ENCODE measurements at regions not wholly inside any gene's neighbourhood (a gene's known extent, or its start where the extent isn't known, plus 50 kb on each side); places are given as distances from the start of the nearest gene placed in this dataset.

DNA sequence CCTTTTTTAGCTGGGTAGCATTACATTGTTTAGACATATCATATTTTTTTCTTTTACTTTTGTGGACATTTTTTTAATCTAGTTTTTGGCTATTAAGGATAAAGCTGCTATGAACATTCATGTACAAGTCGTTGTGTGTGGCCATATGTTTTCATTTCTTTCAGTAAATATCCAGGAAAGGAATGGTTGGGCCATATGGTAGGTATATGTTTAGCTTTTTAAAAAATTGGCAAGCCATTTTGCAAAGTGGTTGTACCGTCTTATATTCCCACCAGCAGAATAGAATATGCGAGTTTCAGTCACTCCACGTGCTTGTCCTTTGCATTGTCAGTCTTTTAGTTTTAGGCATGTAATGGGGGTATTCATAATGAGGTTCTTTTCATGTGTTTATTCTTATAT, 106.3 kb upstream of the NOX3 start:
- TF ChIP-seq, protein P1, sequence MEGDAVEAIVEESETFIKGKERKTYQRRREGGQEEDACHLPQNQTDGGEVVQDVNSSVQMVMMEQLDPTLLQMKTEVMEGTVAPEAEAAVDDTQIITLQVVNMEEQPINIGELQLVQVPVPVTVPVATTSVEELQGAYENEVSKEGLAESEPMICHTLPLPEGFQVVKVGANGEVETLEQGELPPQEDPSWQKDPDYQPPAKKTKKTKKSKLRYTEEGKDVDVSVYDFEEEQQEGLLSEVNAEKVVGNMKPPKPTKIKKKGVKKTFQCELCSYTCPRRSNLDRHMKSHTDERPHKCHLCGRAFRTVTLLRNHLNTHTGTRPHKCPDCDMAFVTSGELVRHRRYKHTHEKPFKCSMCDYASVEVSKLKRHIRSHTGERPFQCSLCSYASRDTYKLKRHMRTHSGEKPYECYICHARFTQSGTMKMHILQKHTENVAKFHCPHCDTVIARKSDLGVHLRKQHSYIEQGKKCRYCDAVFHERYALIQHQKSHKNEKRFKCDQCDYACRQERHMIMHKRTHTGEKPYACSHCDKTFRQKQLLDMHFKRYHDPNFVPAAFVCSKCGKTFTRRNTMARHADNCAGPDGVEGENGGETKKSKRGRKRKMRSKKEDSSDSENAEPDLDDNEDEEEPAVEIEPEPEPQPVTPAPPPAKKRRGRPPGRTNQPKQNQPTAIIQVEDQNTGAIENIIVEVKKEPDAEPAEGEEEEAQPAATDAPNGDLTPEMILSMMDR (IDR thresholded peaks at IDR 0.05; ENCODE audit: low read depth, low read length): no peak
- TF ChIP-seq EZH2phosphoT487 (IDR thresholded peaks at IDR 0.05; ENCODE audit: low read depth): no peak
